HL-60 (cell line): ENCODE measurements at regions not wholly inside any gene's neighbourhood (a gene's known extent, or its start where the extent isn't known, plus 50 kb on each side); places are given as distances from the start of the nearest gene placed in this dataset.
A peak's percentile ranks its signal among the peaks of the same experiment; 100 is the strongest.

ENCODE experiments used
- DNase-seq, 2 experiments: peaks; one replicate each; pipeline ENCODE4 v3.0.0-alpha.2; 2010 to 2020; ENCODE audit warnings: low read depth in 1 of 2, low spot score in 1 of 2
- H3K27ac ChIP-seq: fragments of 250-450 bp; sonication (Bioruptor Pico); replicated peaks from 2 replicates; pipeline ENCODE4 v1.5.1; 2020; ENCODE audit warnings: mild to moderate bottlenecking, moderate library complexity
- H3K27me3 ChIP-seq: fragments of 250-450 bp; sonication (Bioruptor Pico); 2 replicates; pipeline ENCODE4 v1.5.1; 2021; ENCODE audit warnings: mild to moderate bottlenecking, moderate library complexity; ENCODE audit not compliant: insufficient read depth, poor library complexity, severe bottlenecking
- H3K4me3 ChIP-seq: replicated peaks from 2 replicates; pipeline ENCODE4 v1.5.1; 2011; ENCODE audit warnings: mild to moderate bottlenecking, control low read depth, low read length; ENCODE audit not compliant: insufficient read depth
- GABPA ChIP-seq: IDR thresholded peaks from 2 replicates; pipeline ENCODE4 v1.6.1; 2012; ENCODE audit warnings: low read depth
- POLR2AphosphoS5 ChIP-seq: IDR thresholded peaks from 2 replicates; pipeline ENCODE4 v1.6.1; 2012; ENCODE audit warnings: low read depth
- SPI1 ChIP-seq: IDR thresholded peaks from 2 replicates; pipeline ENCODE4 v1.6.1; 2012; ENCODE audit warnings: low read depth, mild to moderate bottlenecking, borderline replicate concordance
- TF ChIP-seq, protein P1 (sequence below): IDR thresholded peaks from 2 replicates; pipeline ENCODE4 v1.6.1; 2012; ENCODE audit warnings: low read depth; ENCODE audit not compliant: insufficient replicate concordance
- TF ChIP-seq, protein P2 (sequence below): IDR thresholded peaks from one replicate; pipeline ENCODE4 v1.5.1; 2011; ENCODE audit warnings: low read length, control low read depth, inconsistent platforms; ENCODE audit not compliant: insufficient read depth

DNA sequence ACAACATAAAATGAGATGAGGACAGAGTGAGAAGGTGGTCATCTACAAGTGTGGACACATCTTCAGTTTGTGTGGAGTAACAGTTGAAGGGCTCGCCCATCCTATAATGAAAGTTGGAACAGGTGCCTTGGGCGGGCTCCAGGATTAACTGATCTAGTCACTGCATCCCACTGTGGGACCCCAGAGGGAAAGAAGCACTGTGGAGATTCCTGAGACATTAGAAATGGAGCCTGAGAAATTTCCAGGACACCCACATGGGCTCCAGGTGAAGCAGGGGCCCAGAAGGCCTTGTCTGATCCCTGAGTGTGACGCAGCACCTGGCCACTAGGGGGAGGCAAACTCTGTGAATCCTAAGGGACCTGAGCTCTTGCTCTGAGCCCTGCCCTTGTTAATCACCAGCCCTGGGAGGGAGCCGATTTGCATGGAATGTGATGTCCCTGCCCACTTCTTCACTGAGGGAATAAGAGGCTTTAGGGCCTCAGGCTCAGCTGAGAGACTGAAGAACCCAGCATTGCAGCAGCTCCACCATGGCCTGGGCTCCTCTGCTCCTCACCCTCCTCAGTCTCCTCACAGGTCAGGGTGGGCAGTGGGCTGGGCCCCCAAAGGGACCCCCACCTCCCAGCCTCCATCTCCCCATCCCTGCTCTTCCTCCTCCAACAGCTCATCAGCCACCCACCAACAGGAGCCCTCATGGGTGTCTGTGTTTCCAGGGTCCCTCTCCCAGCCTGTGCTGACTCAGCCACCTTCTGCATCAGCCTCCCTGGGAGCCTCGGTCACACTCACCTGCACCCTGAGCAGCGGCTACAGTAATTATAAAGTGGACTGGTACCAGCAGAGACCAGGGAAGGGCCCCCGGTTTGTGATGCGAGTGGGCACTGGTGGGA is 98.4 kb downstream of the VPREB1 start:
- no peak overlapping the region for H3K27ac ChIP-seq
- TF ChIP-seq, protein P1, sequence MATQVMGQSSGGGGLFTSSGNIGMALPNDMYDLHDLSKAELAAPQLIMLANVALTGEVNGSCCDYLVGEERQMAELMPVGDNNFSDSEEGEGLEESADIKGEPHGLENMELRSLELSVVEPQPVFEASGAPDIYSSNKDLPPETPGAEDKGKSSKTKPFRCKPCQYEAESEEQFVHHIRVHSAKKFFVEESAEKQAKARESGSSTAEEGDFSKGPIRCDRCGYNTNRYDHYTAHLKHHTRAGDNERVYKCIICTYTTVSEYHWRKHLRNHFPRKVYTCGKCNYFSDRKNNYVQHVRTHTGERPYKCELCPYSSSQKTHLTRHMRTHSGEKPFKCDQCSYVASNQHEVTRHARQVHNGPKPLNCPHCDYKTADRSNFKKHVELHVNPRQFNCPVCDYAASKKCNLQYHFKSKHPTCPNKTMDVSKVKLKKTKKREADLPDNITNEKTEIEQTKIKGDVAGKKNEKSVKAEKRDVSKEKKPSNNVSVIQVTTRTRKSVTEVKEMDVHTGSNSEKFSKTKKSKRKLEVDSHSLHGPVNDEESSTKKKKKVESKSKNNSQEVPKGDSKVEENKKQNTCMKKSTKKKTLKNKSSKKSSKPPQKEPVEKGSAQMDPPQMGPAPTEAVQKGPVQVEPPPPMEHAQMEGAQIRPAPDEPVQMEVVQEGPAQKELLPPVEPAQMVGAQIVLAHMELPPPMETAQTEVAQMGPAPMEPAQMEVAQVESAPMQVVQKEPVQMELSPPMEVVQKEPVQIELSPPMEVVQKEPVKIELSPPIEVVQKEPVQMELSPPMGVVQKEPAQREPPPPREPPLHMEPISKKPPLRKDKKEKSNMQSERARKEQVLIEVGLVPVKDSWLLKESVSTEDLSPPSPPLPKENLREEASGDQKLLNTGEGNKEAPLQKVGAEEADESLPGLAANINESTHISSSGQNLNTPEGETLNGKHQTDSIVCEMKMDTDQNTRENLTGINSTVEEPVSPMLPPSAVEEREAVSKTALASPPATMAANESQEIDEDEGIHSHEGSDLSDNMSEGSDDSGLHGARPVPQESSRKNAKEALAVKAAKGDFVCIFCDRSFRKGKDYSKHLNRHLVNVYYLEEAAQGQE = no peak
- TF ChIP-seq, protein P2, sequence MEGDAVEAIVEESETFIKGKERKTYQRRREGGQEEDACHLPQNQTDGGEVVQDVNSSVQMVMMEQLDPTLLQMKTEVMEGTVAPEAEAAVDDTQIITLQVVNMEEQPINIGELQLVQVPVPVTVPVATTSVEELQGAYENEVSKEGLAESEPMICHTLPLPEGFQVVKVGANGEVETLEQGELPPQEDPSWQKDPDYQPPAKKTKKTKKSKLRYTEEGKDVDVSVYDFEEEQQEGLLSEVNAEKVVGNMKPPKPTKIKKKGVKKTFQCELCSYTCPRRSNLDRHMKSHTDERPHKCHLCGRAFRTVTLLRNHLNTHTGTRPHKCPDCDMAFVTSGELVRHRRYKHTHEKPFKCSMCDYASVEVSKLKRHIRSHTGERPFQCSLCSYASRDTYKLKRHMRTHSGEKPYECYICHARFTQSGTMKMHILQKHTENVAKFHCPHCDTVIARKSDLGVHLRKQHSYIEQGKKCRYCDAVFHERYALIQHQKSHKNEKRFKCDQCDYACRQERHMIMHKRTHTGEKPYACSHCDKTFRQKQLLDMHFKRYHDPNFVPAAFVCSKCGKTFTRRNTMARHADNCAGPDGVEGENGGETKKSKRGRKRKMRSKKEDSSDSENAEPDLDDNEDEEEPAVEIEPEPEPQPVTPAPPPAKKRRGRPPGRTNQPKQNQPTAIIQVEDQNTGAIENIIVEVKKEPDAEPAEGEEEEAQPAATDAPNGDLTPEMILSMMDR = peak; percentile 77
- H3K4me3 ChIP-seq = no peak overlapping the region
- H3K27me3 ChIP-seq = peaks cover 2% of the 10 kb centered on the region
- peak in 1 of 2 experiments; percentile 45 for DNase-seq

DNA sequence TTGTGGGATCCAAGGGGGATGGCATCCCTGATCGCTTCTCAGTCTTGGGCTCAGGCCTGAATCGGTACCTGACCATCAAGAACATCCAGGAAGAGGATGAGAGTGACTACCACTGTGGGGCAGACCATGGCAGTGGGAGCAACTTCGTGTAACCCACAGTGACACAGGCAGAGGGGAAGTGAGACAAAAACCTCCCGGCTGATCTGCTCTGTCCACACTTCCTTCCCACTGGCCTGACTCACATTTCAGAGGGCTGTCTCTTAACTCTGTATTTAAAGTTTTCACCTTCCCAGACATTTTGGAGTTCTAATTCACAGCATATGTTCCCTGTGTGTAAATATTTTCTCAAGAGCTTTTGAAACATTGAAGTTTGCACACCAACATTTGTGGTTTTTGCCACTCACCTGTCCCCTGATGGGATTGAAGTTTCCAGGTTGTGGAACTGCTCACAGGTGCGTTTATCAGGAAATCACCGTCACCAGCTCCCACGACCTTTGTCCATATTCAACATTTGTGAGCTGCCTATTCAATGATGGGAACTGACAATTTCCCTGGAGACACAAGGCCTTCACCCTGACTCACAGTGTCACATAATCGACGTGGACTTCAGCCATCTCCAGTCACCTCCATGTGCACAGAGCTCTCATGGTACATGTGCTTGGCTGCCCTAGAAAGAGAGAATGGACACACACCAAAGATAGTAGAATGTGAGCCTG is 99.2 kb downstream of the VPREB1 start:
- Histone ChIP-seq H3K27me3 (peaks cover 2% of the 10 kb centered on the region), H3K4me3 (no peak overlapping the region), H3K27ac (no peak overlapping the region)
- peak; percentile 25 to 58 for DNase-seq
- TF ChIP-seq, protein P2 = no peak
- 0 out of 2 replicates have a peak, but pooled peaks have one; percentile 9 for TF ChIP-seq GABPA
- TF ChIP-seq SPI1 = peak; percentile 88

DNA sequence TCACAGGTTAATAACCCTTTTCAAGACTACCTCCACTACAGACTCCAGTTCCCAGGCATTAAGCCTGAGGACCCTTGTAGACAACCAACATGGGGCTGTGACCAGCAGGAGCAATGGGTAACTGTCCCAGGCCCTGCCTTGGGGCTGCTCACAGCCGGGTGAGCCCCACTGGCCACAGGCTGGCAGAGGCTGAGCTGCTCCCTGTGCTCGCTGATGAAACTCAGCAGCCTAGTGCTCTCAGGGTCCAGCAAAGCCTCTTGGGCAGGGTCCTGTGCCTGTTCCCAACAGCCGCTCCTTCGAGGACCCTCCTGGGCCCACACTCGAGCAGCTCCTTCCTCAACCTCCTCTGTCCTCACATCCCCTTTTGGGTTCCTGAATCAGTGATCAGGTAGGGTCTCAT is 99.8 kb downstream of the VPREB1 start:
- H3K27me3 ChIP-seq = peaks cover 2% of the 10 kb centered on the region
- TF ChIP-seq POLR2AphosphoS5 (no peak), GABPA (no peak), SPI1 (no peak)
- TF ChIP-seq, protein P2 = no peak
- TF ChIP-seq, protein P1 = no peak
- H3K27ac ChIP-seq = no peak overlapping the region
- no peak for DNase-seq
- no peak overlapping the region for H3K4me3 ChIP-seq
